KOPT-K1 (cell line): ENCODE measurements at regions not wholly inside any gene's neighbourhood (a gene's known extent, or its start where the extent isn't known, plus 50 kb on each side); places are given as distances from the start of the nearest gene placed in this dataset.

Experiments used
- H3K27ac ChIP-seq: fragments of 200-600 bp; sonication (generic); 2 replicates; pipeline ENCODE4 v1.5.1; 2016; ENCODE audit warnings: antibody characterized with exemption, mild to moderate bottlenecking, low read depth, low read length; ENCODE audit not compliant: poor library complexity, severe bottlenecking
- H3K36me3 ChIP-seq: fragments of 200-600 bp; sonication (generic); 2 replicates; pipeline ENCODE4 v1.5.1; 2017; ENCODE audit warnings: antibody characterized with exemption, mild to moderate bottlenecking, low read length, moderate library complexity; ENCODE audit not compliant: insufficient read depth
- H3K9me3 ChIP-seq: fragments of 200-600 bp; sonication (generic); 2 replicates; pipeline ENCODE4 v1.5.1; 2017; ENCODE audit warnings: antibody characterized with exemption, low read length, mild to moderate bottlenecking; ENCODE audit not compliant: insufficient read depth, poor library complexity, severe bottlenecking

DNA sequence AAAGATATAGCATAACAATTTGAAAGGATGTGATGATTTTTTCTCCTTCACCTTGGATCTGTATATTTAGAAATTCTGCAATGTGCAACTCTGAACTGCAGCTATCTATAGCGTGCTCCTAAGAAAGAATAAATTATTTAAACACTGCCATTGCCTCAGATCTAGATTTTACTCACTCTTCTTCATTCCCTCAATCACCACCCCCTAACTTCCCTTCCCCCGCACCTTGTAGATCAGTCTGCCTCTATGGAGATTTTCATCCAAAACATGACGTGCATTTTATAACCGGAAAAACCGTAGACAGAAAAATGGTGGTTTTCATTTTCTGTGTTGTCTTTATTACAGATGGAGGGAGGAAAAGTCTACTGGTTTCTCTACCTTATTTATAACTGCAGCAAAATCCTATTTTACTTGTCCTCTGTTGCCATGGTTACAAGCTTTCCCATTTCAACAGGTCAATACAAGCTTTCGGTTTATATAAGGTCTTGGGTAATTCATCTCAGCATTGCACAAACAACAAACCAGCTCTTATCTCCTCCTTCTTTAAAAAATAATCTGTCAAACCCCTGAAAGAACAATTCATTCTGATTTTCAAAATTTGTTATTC, 480.0 kb downstream of the TAF11L14 start:
- Histone ChIP-seq H3K9me3 (no peaks in the 10 kb centered on the region), H3K36me3 (no peaks in the 10 kb centered on the region), H3K27ac (no peak overlapping the region)

GRCh38 chr5:18117968-18118367, 483.7 kb downstream of the TAF11L14 start:
- Histone ChIP-seq H3K9me3 (no peaks in the 10 kb centered on the region), H3K36me3 (no peaks in the 10 kb centered on the region), H3K27ac (no peak overlapping the region)

GRCh38 chr5:18119156-18119785, 485.0 kb downstream of the TAF11L14 start:
- no peaks in the 10 kb centered on the region for H3K9me3 ChIP-seq
- H3K27ac ChIP-seq, result no peak overlapping the region

DNA sequence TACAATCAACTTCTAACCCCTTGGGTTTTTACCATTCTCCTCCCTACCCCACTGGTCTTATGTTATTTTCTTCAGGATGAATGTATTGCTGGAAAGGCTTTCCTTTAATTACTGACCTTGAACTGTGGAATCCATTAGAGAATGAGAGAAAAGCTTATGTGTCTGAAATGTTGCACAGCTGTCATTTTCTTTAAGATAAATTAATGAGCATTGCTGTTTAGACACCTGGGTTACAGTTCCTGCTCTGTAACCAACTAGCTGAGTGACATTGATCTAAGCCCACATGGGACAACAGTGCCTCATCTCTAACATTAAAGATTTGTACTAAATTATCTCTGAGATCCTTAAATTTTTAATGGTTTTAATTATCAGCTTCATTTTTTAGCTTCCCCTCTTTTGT, 507.0 kb downstream of the TAF11L14 start:
- Histone ChIP-seq H3K36me3 (no peaks in the 10 kb centered on the region), H3K9me3 (no peaks in the 10 kb centered on the region), H3K27ac (no peak overlapping the region)

More at GRCh38 chr5:18119156-18119785, 485.0 kb downstream of the TAF11L14 start:
- no peaks in the 10 kb centered on the region for H3K36me3 ChIP-seq

- no peaks in the 10 kb centered on the region for H3K36me3 ChIP-seq
- no peak overlapping the region for H3K27ac ChIP-seq
- H3K9me3 ChIP-seq, result no peaks in the 10 kb centered on the region
These were observed 508.6 kb downstream of the TAF11L14 start for GRCh38 chr5:18142831-18143230.

DNA sequence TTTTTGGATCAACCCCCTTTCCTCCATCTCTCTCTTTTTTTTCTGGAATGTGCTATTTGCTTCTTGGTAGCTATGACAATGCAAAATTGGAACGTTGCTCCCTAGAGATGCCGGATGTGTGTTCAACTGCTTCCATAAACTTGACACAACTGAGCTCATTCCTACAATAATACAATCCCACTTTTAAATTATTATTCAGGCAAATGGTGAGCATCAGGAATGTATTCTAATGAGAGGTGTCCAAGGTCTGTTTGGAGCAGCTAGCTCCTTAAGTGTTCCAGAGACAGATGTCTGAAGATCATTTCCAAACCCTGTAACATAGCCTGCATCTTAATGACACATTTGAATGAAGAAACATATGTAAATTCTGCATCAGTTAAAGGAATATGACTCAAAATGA, 518.4 kb downstream of the TAF11L14 start:
- no peaks in the 10 kb centered on the region for H3K36me3 ChIP-seq
- no peak overlapping the region for H3K27ac ChIP-seq
- H3K9me3 ChIP-seq, result no peaks in the 10 kb centered on the region

DNA sequence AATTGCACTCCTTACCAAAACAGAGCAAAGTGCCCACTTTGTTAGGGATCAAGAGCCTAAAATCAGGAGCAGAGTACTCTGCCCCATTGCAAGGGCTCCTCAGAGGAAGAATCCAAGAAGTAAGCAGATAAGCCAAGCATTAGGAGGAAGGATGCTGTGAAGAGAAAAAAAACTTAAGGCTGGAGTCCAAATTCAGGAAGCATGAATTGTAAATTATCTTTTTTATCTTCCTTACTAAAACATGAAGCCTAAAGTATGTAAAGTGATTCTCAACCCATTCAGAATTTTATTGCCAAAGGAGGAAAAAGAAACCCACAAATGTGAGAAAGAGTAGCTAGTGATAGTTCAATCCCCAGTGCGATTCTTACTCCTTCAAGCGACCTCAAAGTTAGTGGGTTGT, 523.9 kb downstream of the TAF11L14 start:
- Histone ChIP-seq H3K36me3 (no peaks in the 10 kb centered on the region), H3K9me3 (no peaks in the 10 kb centered on the region), H3K27ac (no peak overlapping the region)

- H3K27ac ChIP-seq, result no peak overlapping the region
- H3K36me3 ChIP-seq, result no peaks in the 10 kb centered on the region
- H3K9me3 ChIP-seq, result no peaks in the 10 kb centered on the region
These were observed 525.1 kb downstream of the TAF11L14 start for GRCh38 chr5:18159331-18159730.

- no peaks in the 10 kb centered on the region for H3K9me3 ChIP-seq
- H3K27ac ChIP-seq, result no peak overlapping the region
- H3K36me3 ChIP-seq, result no peaks in the 10 kb centered on the region
These were observed 537.4 kb downstream of the TAF11L14 start for GRCh38 chr5:18171684-18172083.

- Histone ChIP-seq H3K9me3 (no peaks in the 10 kb centered on the region), H3K27ac (no peak overlapping the region), H3K36me3 (no peaks in the 10 kb centered on the region)
These were observed 545.3 kb downstream of the TAF11L14 start for GRCh38 chr5:18179579-18179978.

DNA sequence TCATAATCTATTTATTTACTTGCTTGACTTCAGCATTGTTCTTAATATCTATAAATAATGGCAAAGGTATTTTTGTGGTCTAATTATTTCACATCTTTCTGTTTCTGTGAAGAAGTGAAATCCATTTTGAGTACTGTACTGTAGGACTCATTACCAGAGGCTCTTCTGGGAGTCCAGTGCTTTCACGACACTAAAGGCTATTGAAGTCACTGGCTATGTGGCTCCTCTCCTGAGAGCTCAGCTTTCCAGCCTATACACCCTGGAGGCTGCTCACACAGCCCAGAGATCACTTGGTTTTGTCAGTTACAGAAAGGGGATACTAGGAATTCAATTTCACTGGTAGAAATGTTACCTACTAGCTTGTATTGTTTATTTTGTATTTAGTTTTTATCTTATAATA, 547.3 kb downstream of the TAF11L14 start:
- H3K36me3 ChIP-seq, result no peaks in the 10 kb centered on the region
- no peaks in the 10 kb centered on the region for H3K9me3 ChIP-seq
- no peak overlapping the region for H3K27ac ChIP-seq

- Histone ChIP-seq H3K27ac (no peak overlapping the region), H3K9me3 (peaks cover 10% of the 10 kb centered on the region), H3K36me3 (no peaks in the 10 kb centered on the region)
These were observed 561.6 kb downstream of the TAF11L14 start for GRCh38 chr5:18195910-18196309.

DNA sequence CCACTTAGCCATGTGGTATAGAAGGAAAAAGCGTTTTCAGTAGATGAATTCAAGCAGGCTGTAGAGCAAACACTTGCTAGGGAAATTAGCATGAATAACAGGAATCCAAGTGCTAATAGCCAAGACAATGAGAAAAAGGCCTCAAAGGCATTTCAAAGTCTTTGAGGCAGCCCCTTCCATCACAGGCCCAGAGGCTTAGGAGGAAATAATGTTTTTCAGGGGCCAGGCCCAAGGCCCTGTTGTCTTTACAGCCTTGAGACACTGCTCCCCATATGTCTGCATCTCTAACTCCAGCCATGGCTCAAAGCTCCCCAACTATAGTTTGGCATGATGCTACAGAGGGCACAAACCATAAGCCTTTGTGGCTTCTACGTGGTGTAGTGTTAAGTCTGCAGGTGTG, 563.5 kb downstream of the TAF11L14 start:
- peaks cover 10% of the 10 kb centered on the region for H3K9me3 ChIP-seq
- H3K36me3 ChIP-seq, result no peaks in the 10 kb centered on the region
- H3K27ac ChIP-seq, result no peak overlapping the region

DNA sequence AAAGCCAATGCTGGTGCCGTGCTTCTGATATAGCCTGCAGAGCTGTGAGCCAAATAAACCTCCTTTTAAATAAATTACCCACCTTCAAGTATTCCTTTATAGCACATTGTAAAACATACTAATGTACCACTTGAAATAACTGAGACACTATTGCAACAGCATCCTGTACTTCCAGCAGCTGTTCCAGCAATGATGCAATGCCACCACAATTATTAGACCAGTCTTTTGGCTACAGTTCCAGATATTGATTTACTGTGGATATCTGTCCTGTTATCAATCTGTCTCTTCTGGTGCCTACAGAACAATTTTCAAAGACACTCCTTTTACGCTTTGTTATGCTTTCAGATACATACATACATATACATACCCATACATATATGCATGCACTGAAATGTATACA, 567.9 kb downstream of the TAF11L14 start:
- Histone ChIP-seq H3K36me3 (no peaks in the 10 kb centered on the region), H3K9me3 (peaks cover 9% of the 10 kb centered on the region), H3K27ac (no peak overlapping the region)

GRCh38 chr5:18203296-18203695, 569.0 kb downstream of the TAF11L14 start:
- no peaks in the 10 kb centered on the region for H3K36me3 ChIP-seq
- H3K27ac ChIP-seq, result no peak overlapping the region
- no peaks in the 10 kb centered on the region for H3K9me3 ChIP-seq

- Histone ChIP-seq H3K9me3 (no peaks in the 10 kb centered on the region), H3K36me3 (no peaks in the 10 kb centered on the region), H3K27ac (no peak overlapping the region)
These were observed 579.4 kb downstream of the TAF11L14 start for GRCh38 chr5:18213666-18214065.
